Tibial nerve (tissue), 4 donors: ENCODE measurements at regions not wholly inside any gene's neighbourhood (a gene's known extent, or its start where the extent isn't known, plus 50 kb on each side); places are given as distances from the start of the nearest gene placed in this dataset.

Experiments
- DNase-seq, 2 donors: peaks; one replicate each; pipeline ENCODE4 v3.0.0-alpha.2; 2019; ENCODE audit warnings: low spot score in 2 of 2
- H3K27ac ChIP-seq, 4 donors: fragments of 200-600 bp; sonication (generic) in 3 of 4; one replicate each; pipeline ENCODE4 v1.5.1; 2017 to 2019; ENCODE audit warnings: mild to moderate bottlenecking in 1 of 4
- H3K27me3 ChIP-seq, 2 donors: fragments of 200-600 bp; sonication (generic) in 1 of 2; one replicate each; pipeline versions ENCODE4 v1.5.1 to v1.6.0; 2017 to 2019
- H3K36me3 ChIP-seq, 3 donors: fragments of 200-600 bp; sonication (generic); one replicate each; pipeline ENCODE4 v1.5.1; 2018 to 2019
- H3K4me1 ChIP-seq, 4 donors: fragments of 200-600 bp; sonication (generic) in 3 of 4; one replicate each; pipeline ENCODE4 v1.5.1; 2017 to 2019
- H3K4me3 ChIP-seq, 4 donors: fragments of 200-600 bp; sonication (generic) in 3 of 4; one replicate each; pipeline ENCODE4 v1.5.1; 2017 to 2019; ENCODE audit warnings: mild to moderate bottlenecking in 1 of 4, moderate library complexity in 1 of 4
- H3K9me3 ChIP-seq, 4 donors: fragments of 200-600 bp; sonication (generic) in 3 of 4; one replicate each; pipeline ENCODE4 v1.5.1; 2017 to 2019
- EP300 ChIP-seq, 2 donors: sonication (generic); formaldehyde crosslinking; IDR thresholded peaks; one replicate each; pipeline ENCODE4 v1.6.1; 2017; ENCODE audit warnings: antibody characterized with exemption in 2 of 2, mild to moderate bottlenecking in 1 of 2
- POLR2A ChIP-seq, 2 donors: fragments of 450-650 bp; IDR thresholded peaks; one replicate each; pipeline ENCODE4 v1.6.1; 2017; ENCODE audit warnings: antibody characterized with exemption in 2 of 2, mild to moderate bottlenecking in 2 of 2, moderate library complexity in 2 of 2
- WGBS, 2 donors: methylation state at CpG; one replicate each; pipeline ENCODE4 v1.1.5; 2018; 5-methylcytosine and 5-hydroxymethylcytosine counted together
- TF ChIP-seq, protein P1 (sequence below), 5 experiments: fragments of 200-600 bp in 3 of 5; fragments of 450-650 bp in 2 of 5; sonication (generic) in 3 of 5; IDR thresholded peaks; one replicate each; pipeline ENCODE4 v1.5.1; 2016 to 2019; ENCODE audit warnings: antibody characterized with exemption in 5 of 5, mild to moderate bottlenecking in 3 of 5, moderate library complexity in 2 of 5

DNA sequence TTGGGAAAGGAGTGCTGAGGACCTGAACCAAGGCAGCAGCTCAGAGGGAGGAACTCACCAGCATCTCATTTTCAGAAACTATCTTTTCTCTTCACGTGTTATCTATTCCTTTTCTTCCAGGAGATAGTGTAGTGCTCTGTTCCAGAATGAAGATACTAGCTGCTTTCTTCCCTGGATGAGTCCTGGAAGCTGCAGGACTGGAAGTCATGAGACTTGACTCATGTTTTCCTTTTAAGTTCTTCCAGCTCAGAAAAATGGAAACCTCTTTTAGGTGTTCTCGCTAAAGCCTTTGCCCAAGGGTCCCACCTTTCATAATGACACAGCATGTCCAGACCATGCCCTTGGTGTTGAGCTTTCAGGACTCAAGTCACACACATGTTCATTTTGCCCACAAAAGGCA lies 106.7 kb downstream of the UNC5CL start:
- Histone ChIP-seq H3K9me3 (no peaks in the 10 kb centered on the region), H3K36me3 (no peaks in the 10 kb centered on the region), H3K27ac (no peak overlapping the region), H3K4me1 (no peaks in the 10 kb centered on the region), H3K4me3 (no peak overlapping the region), H3K27me3 (no peaks in the 10 kb centered on the region)
- no peak for DNase-seq
- TF ChIP-seq, protein P1, sequence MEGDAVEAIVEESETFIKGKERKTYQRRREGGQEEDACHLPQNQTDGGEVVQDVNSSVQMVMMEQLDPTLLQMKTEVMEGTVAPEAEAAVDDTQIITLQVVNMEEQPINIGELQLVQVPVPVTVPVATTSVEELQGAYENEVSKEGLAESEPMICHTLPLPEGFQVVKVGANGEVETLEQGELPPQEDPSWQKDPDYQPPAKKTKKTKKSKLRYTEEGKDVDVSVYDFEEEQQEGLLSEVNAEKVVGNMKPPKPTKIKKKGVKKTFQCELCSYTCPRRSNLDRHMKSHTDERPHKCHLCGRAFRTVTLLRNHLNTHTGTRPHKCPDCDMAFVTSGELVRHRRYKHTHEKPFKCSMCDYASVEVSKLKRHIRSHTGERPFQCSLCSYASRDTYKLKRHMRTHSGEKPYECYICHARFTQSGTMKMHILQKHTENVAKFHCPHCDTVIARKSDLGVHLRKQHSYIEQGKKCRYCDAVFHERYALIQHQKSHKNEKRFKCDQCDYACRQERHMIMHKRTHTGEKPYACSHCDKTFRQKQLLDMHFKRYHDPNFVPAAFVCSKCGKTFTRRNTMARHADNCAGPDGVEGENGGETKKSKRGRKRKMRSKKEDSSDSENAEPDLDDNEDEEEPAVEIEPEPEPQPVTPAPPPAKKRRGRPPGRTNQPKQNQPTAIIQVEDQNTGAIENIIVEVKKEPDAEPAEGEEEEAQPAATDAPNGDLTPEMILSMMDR (IDR thresholded peaks at IDR 0.05): no peak
- TF ChIP-seq POLR2A (IDR thresholded peaks at IDR 0.05): no peak
- TF ChIP-seq EP300 (IDR thresholded peaks at IDR 0.05): no peak
- WGBS, 2 donors: 88 to 89% methylated on average over 2 of the region's 2 CpGs

DNA sequence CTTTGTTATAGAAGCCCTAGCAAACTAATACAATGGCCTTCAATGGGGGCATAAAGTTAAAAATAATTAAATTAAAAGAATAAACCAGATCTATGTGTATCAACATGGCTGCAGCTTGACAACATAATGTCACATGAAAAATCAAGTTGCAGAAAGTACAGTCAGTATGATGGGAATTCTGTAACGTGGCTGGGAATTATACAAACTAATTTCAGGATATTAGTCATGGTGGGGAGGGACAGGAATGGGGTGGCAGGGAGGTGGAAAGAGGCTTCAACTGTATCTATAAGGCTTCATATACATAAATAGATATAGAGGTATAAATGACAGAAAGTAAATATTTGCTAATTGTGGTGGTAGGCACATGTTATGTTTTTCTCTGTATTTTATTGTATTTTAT lies 107.1 kb downstream of the UNC5CL start:
- no peaks in the 10 kb centered on the region for H3K36me3 ChIP-seq
- no peaks in the 10 kb centered on the region for H3K4me1 ChIP-seq
- H3K9me3 ChIP-seq: no peaks in the 10 kb centered on the region
- WGBS, 2 donors: 57 to 63% methylated on average over 1 of the region's 1 CpG
- no peak for TF ChIP-seq POLR2A (IDR thresholded peaks at IDR 0.05)
- no peak for TF ChIP-seq EP300 (IDR thresholded peaks at IDR 0.05)
- TF ChIP-seq, protein P1 (IDR thresholded peaks at IDR 0.05): no peak
- no peaks in the 10 kb centered on the region for H3K27me3 ChIP-seq
- DNase-seq: no peak
- H3K27ac ChIP-seq: no peak overlapping the region
- H3K4me3 ChIP-seq: no peak overlapping the region

DNA sequence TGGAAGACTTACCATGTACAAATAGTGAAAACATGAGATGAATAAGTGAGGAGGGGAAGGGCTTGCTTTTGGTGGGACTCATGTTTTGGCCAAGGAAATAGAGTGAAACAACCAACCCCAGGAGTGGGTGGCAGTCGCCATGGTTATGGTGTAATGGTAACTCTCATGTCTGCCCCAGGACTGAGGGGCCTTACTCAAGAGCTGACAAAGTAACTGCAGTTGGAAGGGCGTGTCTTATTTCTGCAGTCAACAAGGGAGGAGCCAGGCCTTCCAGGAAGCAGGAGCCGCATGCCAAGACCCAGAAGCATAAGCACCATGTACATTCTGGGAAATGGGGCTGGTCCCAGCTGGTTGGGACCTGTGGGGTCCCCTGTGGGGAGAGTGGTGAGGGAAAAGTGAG lies 108.5 kb downstream of the UNC5CL start:
- TF ChIP-seq POLR2A (IDR thresholded peaks at IDR 0.05): no peak
- TF ChIP-seq, protein P1 (IDR thresholded peaks at IDR 0.05): no peak
- TF ChIP-seq EP300 (IDR thresholded peaks at IDR 0.05): no peak
- Histone ChIP-seq H3K27me3 (no peaks in the 10 kb centered on the region), H3K36me3 (no peaks in the 10 kb centered on the region), H3K9me3 (no peaks in the 10 kb centered on the region), H3K4me1 (no peaks in the 10 kb centered on the region), H3K4me3 (no peak overlapping the region), H3K27ac (no peak overlapping the region)
- 50 to 66% methylated on average over 3 of the region's 3 CpGs for WGBS, 2 donors
- no peak for DNase-seq

DNA sequence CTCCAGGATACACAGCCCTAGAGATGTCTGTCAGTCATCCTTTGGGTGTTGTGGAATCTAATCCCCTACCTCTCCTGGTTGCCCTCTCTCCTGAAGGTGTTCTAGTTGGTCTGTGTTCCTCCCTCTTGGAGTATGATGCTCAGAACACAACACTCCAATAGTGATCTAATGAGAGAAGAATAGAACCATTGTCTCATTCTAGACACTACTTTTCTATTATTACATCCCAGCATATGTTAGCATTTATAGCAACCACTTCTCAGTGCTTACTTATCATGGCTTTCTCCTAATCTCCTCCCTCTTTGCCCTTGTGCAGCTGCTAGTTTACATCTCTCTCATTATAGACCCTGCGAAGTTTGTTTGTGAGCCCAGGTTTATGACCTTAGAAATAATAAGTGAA lies 109.0 kb downstream of the UNC5CL start:
- TF ChIP-seq, protein P1 (IDR thresholded peaks at IDR 0.05): no peak
- TF ChIP-seq POLR2A (IDR thresholded peaks at IDR 0.05) (no peak), EP300 (IDR thresholded peaks at IDR 0.05) (no peak)
- Histone ChIP-seq H3K27ac (no peak overlapping the region), H3K36me3 (no peaks in the 10 kb centered on the region), H3K27me3 (no peaks in the 10 kb centered on the region), H3K4me1 (no peaks in the 10 kb centered on the region), H3K9me3 (no peaks in the 10 kb centered on the region), H3K4me3 (no peak overlapping the region)
- WGBS, 2 donors: 70 to 77% methylated on average over 1 of the region's 1 CpG
- no peak for DNase-seq

DNA sequence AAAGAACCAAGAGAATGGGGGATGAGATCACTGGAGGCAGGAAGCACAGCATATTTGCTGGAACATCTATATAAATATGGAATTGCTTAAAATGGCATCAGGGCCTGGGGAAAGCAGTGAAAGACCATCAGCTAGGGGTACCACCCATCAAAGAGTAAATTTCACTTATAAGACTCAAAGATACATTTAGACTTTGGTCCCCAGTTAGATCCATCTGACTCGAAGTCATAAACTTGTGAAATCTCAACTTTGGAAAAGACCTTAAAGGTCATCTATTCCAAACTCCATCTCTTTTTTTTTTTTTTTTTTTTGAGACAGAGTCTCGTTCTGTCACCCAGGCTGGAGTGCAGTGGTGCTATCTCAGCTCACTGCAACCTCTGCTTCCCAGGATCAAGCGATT lies 109.8 kb downstream of the UNC5CL start:
- no peaks in the 10 kb centered on the region for H3K9me3 ChIP-seq
- WGBS, 2 donors: 76 to 84% methylated on average over 3 of the region's 3 CpGs
- H3K36me3 ChIP-seq: no peaks in the 10 kb centered on the region
- DNase-seq: no peak
- TF ChIP-seq, protein P1 (IDR thresholded peaks at IDR 0.05): no peak
- TF ChIP-seq POLR2A (IDR thresholded peaks at IDR 0.05) (no peak), EP300 (IDR thresholded peaks at IDR 0.05) (no peak)
- H3K27ac ChIP-seq: no peak overlapping the region
- no peak overlapping the region for H3K4me3 ChIP-seq
- H3K27me3 ChIP-seq: no peaks in the 10 kb centered on the region
- H3K4me1 ChIP-seq: no peaks in the 10 kb centered on the region
